ENCODE measurements at regions not wholly inside any gene's neighbourhood (a gene's known extent, or its start where the extent isn't known, plus 50 kb on each side); places are given as distances from the start of the nearest gene placed in this dataset.

DNA sequence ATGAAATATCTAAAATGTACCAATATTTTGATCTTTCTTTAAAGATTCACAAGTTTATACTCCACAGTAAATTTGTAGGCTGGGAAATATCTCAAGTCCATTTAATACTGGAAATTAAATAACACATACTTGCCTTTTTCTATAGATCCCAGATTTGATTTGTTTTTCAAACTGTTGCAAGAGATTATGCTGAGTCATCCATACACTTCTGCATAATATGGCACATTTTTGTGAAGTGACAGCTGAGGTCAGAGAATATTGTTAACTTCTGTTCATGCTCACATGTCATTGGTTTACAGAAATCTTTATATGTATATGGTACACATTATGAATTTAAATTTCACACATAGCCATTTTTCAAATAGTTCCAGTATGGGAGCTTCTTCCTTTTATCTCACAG is 1066.3 kb upstream of the NUDT12 start:
- no peaks in the 10 kb centered on the region for H3K36me3 ChIP-seq (ENCODE audit: insufficient read depth, low read length, poor library complexity, severe bottlenecking)
- H3K4me1 ChIP-seq (ENCODE audit: insufficient read depth, low read length, poor library complexity, severe bottlenecking), result peaks cover 14% of the 10 kb centered on the region
- TF ChIP-seq EZH2 (IDR thresholded peaks at IDR 0.05; ENCODE audit: borderline replicate concordance, low read depth, low read length, poor library complexity, severe bottlenecking), result no peak
- TF ChIP-seq, protein P1, sequence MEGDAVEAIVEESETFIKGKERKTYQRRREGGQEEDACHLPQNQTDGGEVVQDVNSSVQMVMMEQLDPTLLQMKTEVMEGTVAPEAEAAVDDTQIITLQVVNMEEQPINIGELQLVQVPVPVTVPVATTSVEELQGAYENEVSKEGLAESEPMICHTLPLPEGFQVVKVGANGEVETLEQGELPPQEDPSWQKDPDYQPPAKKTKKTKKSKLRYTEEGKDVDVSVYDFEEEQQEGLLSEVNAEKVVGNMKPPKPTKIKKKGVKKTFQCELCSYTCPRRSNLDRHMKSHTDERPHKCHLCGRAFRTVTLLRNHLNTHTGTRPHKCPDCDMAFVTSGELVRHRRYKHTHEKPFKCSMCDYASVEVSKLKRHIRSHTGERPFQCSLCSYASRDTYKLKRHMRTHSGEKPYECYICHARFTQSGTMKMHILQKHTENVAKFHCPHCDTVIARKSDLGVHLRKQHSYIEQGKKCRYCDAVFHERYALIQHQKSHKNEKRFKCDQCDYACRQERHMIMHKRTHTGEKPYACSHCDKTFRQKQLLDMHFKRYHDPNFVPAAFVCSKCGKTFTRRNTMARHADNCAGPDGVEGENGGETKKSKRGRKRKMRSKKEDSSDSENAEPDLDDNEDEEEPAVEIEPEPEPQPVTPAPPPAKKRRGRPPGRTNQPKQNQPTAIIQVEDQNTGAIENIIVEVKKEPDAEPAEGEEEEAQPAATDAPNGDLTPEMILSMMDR (conservative IDR thresholded peaks at IDR 0.05; ENCODE audit: low read depth, low read length), result no peak
- H3K9me3 ChIP-seq (ENCODE audit: low read depth, low read length, poor library complexity, severe bottlenecking), result no peaks in the 10 kb centered on the region
- DNase-seq (ENCODE audit: low spot score), result peak; percentile 30
- intact Hi-C loops (cut with micrococcal nuclease; ENCODE audit: unreplicated experiment), result no loop called here
- ChIA-PET CTCF (interaction anchor here (0.6 kb wide), 1 partner anchor 14 kb away, joined by 5 read pairs; no protein-coding TSS in a partner anchor), POLR2A (ENCODE audit: low non-redundant PET) (no interaction called here)
- H3K27me3 ChIP-seq (replicated peaks; ENCODE audit: insufficient read depth, low read depth, low read length, poor library complexity), result no peaks in the 10 kb centered on the region
- H3K4me3 ChIP-seq (ENCODE audit: low read depth, low read length, poor library complexity, severe bottlenecking), result no peak overlapping the region
- BruUV-seq (replicated peaks), result no TSS peak
- no peak overlapping the region for H3K27ac ChIP-seq (ENCODE audit: low read depth, low read length, poor library complexity, severe bottlenecking)

DNA sequence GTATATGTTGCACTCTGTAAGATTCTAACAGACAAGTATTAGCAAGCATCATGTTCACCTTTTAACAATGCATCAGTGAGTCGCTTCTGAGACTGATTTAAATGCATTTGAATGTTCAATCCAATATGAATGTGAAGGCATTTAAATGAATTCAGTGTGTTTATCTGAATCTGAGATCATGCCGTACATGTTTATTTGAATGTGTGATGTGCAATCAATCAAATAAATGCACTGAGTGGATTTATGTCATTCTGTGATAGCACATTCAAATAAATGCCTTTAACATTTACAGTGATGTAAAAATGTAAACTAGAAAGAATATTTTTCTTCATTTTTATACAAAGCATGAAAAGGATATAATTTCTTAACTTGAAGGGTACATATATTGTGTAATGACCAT is 1063.5 kb upstream of the NUDT12 start:
- CTCF ChIA-PET, result no interaction called here
- H3K4me1 ChIP-seq (ENCODE audit: insufficient read depth, low read length, poor library complexity, severe bottlenecking), result peaks cover 18% of the 10 kb centered on the region
- H3K27me3 ChIP-seq (replicated peaks; ENCODE audit: insufficient read depth, low read depth, low read length, poor library complexity), result no peaks in the 10 kb centered on the region
- H3K36me3 ChIP-seq (ENCODE audit: insufficient read depth, low read length, poor library complexity, severe bottlenecking), result no peaks in the 10 kb centered on the region
- no peak overlapping the region for H3K27ac ChIP-seq (ENCODE audit: low read depth, low read length, poor library complexity, severe bottlenecking)
- no peak for DNase-seq (ENCODE audit: low spot score)
- no peak overlapping the region for H3K4me3 ChIP-seq (ENCODE audit: low read depth, low read length, poor library complexity, severe bottlenecking)
- TF ChIP-seq EZH2 (IDR thresholded peaks at IDR 0.05; ENCODE audit: borderline replicate concordance, low read depth, low read length, poor library complexity, severe bottlenecking), result no peak
- TF ChIP-seq, protein P1 (conservative IDR thresholded peaks at IDR 0.05; ENCODE audit: low read depth, low read length), result no peak
- no TSS peak for BruUV-seq (replicated peaks)
- H3K9me3 ChIP-seq (ENCODE audit: low read depth, low read length, poor library complexity, severe bottlenecking), result no peaks in the 10 kb centered on the region
- POLR2A ChIA-PET (ENCODE audit: low non-redundant PET), result no interaction called here
- intact Hi-C loops (cut with micrococcal nuclease; ENCODE audit: unreplicated experiment), result no loop called here

DNA sequence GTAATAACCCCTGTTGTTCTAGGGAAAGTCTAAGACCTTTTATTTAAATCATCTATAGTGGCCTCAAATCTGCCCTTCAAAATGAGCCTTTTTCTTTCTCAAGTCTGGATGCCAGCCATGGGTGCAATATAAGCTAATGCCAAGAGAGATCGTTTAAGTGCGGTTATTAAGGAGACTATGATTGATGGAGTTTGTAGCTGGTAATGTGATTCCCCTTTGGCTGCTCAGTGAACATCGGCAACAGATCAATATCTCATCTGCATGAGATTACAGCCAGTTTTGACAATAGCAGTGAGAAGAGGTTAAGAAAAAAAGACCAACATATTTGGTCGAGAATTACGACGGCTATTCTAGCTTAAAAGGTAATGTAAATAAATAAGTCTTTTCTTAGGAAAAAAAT is 1049.4 kb upstream of the NUDT12 start:
- no peak for TF ChIP-seq EZH2 (IDR thresholded peaks at IDR 0.05; ENCODE audit: borderline replicate concordance, low read depth, low read length, poor library complexity, severe bottlenecking)
- TF ChIP-seq, protein P1 (conservative IDR thresholded peaks at IDR 0.05; ENCODE audit: low read depth, low read length), result no peak
- no peaks in the 10 kb centered on the region for H3K9me3 ChIP-seq (ENCODE audit: low read depth, low read length, poor library complexity, severe bottlenecking)
- POLR2A ChIA-PET (ENCODE audit: low non-redundant PET), result no interaction called here
- no peaks in the 10 kb centered on the region for H3K27me3 ChIP-seq (replicated peaks; ENCODE audit: insufficient read depth, low read depth, low read length, poor library complexity)
- intact Hi-C loops (cut with micrococcal nuclease; ENCODE audit: unreplicated experiment), result no loop called here
- H3K4me3 ChIP-seq (ENCODE audit: low read depth, low read length, poor library complexity, severe bottlenecking), result no peak overlapping the region
- H3K4me1 ChIP-seq (ENCODE audit: insufficient read depth, low read length, poor library complexity, severe bottlenecking), result peaks cover 18% of the 10 kb centered on the region
- DNase-seq (ENCODE audit: low spot score), result peak; percentile 50
- H3K36me3 ChIP-seq (ENCODE audit: insufficient read depth, low read length, poor library complexity, severe bottlenecking), result no peaks in the 10 kb centered on the region
- no peak overlapping the region for H3K27ac ChIP-seq (ENCODE audit: low read depth, low read length, poor library complexity, severe bottlenecking)
- CTCF ChIA-PET, result no interaction called here
- no TSS peak for BruUV-seq (replicated peaks)

Data from A673 (cell line).